ENCODE measurements at regions not wholly inside any gene's neighbourhood (a gene's known extent, or its start where the extent isn't known, plus 50 kb on each side); places are given as distances from the start of the nearest gene placed in this dataset.

DNA sequence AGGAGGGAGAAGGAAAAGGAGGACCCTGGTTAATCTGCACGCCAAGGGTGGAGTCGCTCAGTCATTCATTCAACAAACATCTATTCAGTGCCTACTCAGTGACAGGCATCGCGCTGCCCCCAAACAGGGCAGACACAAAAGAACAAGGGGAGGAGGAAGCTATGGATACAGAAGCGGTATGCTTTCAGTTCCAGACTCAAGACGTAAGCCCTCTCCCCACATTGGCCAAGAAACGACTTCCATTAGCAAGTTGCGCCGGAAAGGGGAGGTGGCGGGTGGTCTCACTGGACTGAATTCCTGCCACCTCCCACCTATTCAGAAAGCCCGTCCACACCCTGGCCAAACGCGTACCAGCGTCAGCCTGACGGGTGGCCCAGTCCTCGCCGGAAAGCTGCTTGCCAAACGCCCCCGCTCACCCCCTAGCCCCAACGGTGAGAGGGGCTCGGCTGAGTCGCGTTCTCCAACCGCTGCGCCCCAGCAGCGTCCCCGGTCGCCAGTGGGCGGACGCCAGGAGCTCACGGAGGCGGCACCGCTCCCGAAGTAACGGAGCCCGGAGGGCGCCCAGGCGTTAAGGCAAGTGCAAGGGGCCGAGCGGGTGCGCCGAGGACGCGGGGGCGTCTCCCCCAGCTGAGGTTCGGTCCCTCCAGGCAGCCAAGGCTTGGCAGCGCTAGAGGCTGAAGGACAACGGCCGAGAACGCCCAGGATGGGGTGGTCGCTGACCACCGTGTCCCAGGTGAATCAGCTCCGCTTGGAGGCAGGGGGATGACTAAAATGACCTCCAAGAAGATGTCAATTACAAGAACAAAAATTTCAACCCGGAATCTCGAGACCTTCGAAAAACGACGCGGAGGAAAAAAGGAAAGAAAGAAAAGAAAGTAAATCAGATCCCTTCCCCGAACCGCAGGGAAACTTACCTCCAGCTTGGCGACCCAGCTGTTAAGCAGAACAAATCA lies 470.7 kb downstream of the SOX9 start:
- DNase-seq, result no peak

GRCh38 chr17:72592242-72592966 lies 471.6 kb downstream of the SOX9 start:
- peak; percentile 62 for DNase-seq

DNA sequence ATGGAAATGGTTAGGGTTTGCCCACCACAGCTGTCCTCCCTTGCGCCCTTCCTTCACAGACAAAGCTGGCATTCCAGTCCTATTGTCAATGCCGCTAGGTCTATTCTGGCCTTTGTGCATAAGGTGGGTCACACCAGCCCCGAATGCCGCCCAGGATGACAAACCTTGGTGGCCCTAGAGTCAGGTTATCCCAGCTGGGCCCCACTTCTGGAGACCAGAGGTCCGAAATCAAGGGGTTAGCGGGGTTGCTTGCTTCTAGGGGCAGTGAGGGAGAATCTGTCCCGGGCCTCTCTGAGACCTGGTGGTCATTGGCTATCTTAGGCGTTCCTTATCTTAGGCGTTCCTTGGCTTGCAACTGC lies 472.1 kb downstream of the SOX9 start:
- no peak for DNase-seq

DNA sequence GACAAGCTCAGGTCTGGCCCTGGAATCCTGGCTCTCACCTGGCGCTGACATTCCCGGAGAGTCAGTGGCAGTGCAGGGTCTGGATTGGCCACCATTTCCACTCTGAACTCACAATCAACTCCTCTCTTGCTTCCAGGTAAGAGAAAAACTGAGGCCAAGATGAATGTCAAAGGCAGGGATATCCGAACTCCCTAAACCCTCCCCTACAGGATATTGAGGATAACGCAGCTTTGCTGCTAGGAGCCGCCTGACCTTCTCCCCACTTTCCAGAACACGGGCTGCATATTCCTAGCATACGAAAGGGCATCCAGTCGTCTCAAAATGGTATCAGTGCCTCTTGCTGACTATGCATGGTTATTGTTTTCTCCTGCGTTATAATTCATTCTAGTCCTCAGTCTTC lies 473.4 kb downstream of the SOX9 start:
- DNase-seq, result no peak
